Endothelial cell of umbilical vein (primary cell): ENCODE measurements at regions not wholly inside any gene's neighbourhood (a gene's known extent, or its start where the extent isn't known, plus 50 kb on each side); places are given as distances from the start of the nearest gene placed in this dataset.

Source experiments
- BruUV-seq: library from RNA; stranded (reverse); fragments of 400-500 nt; replicated peaks from 2 replicates; lab custom pipeline; 2021; lab: Mats Ljungman, UMichigan
- CTCF ChIA-PET: fragments of 300-600, 350-600 bp; sonication (Branson Sonifier 250); formaldehyde crosslinking; loops from one replicate; lab custom pipeline; 2021; ENCODE audit warnings: antibody characterized with exemption, inconsistent platforms; lab: Charles Lee
- POLR2A ChIA-PET: fragments of 300-600, 350-600 bp; sonication (Branson Sonifier 250); formaldehyde crosslinking; loops from one replicate; lab custom pipeline; 2021; ENCODE audit warnings: antibody characterized with exemption, inconsistent platforms; lab: Charles Lee
- DNase-seq: peaks from one replicate; pipeline ENCODE4 v3.0.0-alpha.2; 2011; ENCODE audit warnings: low read depth, low spot score
- FAIRE-seq: peaks from 2 replicates; lab custom pipeline; 2011; peaks lifted over from hg19 to GRCh38; lab: Jason Lieb, UNC
- H2AFZ ChIP-seq: 2 replicates; pipeline ENCODE4 v1.6.0; 2012; ENCODE audit warnings: low read depth, low read length, control low read depth, inconsistent platforms
- H3K27ac ChIP-seq: 2 replicates; pipeline ENCODE4 v1.5.1; 2011; ENCODE audit warnings: low read depth, mild to moderate bottlenecking, control low read depth, low read length, moderate library complexity; ENCODE audit not compliant: insufficient read depth
- H3K27me3 ChIP-seq, 2 experiments: 2 replicates each; pipeline versions ENCODE4 v1.6.0 to v1.6.1; 2011; ENCODE audit warnings: low read length in 2 of 2, mixed read lengths in 1 of 2; ENCODE audit not compliant: control insufficient read depth in 2 of 2, insufficient read depth in 2 of 2
- H3K36me3 ChIP-seq, 2 experiments: 2 replicates in 1 of 2; 3 replicates in 1 of 2; pipeline ENCODE4 v1.5.1; 2011; ENCODE audit warnings: low read length in 2 of 2, mild to moderate bottlenecking in 1 of 2, moderate library complexity in 1 of 2; ENCODE audit not compliant: control insufficient read depth in 2 of 2, insufficient read depth in 2 of 2; ENCODE audit errors: extremely low read depth in 1 of 2
- H3K4me1 ChIP-seq: 3 replicates; pipeline ENCODE4 v1.5.1; 2011; ENCODE audit warnings: mild to moderate bottlenecking, low read length; ENCODE audit not compliant: control insufficient read depth, insufficient read depth; ENCODE audit errors: extremely low read depth
- H3K4me2 ChIP-seq: 2 replicates; pipeline ENCODE4 v1.6.1; 2011; ENCODE audit warnings: low read length, control low read depth, mixed read lengths; ENCODE audit not compliant: insufficient read depth
- H3K4me3 ChIP-seq, 3 experiments: fragments of 200-600 bp in 1 of 3; sonication (generic), shearing (Covaris generic) in 1 of 3; replicated peaks in 1 of 3; 2 replicates each; pipeline ENCODE4 v1.5.1; 2011 to 2016; ENCODE audit warnings: control low read depth in 3 of 3, low read length in 3 of 3, mild to moderate bottlenecking in 2 of 3, inconsistent platforms in 1 of 3, low read depth in 1 of 3, moderate library complexity in 1 of 3; ENCODE audit not compliant: insufficient read depth in 1 of 3
- H3K79me2 ChIP-seq: 2 replicates; pipeline ENCODE4 v1.6.0; 2012; ENCODE audit warnings: low read length, inconsistent platforms; ENCODE audit not compliant: control insufficient read depth, insufficient read depth
- H3K9ac ChIP-seq: replicated peaks from 2 replicates; pipeline ENCODE3; 2011; ENCODE audit warnings: low read length, control low read depth; ENCODE audit not compliant: insufficient read depth; ENCODE audit errors: extremely low read depth
- H3K9me1 ChIP-seq: replicated peaks from 3 replicates; pipeline ENCODE4 v1.6.0; 2011; ENCODE audit warnings: mild to moderate bottlenecking, low read length; ENCODE audit not compliant: control insufficient read depth, insufficient read depth; ENCODE audit errors: extremely low read depth
- H3K9me3 ChIP-seq: replicated peaks from 2 replicates; pipeline ENCODE4 v1.5.1; 2012; ENCODE audit warnings: low read length, inconsistent platforms; ENCODE audit not compliant: control insufficient read depth, insufficient read depth
- H4K20me1 ChIP-seq: replicated peaks from 2 replicates; pipeline ENCODE3; 2011; ENCODE audit warnings: mild to moderate bottlenecking, low read length; ENCODE audit not compliant: control insufficient read depth, insufficient read depth; ENCODE audit errors: extremely low read depth
- EZH2 ChIP-seq: IDR thresholded peaks from 2 replicates; pipeline ENCODE4 v1.6.1; 2012; ENCODE audit warnings: borderline replicate concordance, low read depth, mild to moderate bottlenecking, moderate library complexity, low read length, inconsistent platforms; ENCODE audit not compliant: severe bottlenecking
- FOS ChIP-seq: IDR thresholded peaks from 2 replicates; pipeline ENCODE4 v1.6.1; 2011; ENCODE audit warnings: mild to moderate bottlenecking, low read length, moderate library complexity, borderline replicate concordance; ENCODE audit not compliant: insufficient read depth
- GATA2 ChIP-seq: IDR thresholded peaks from 2 replicates; pipeline ENCODE4 v1.7.0; 2011; ENCODE audit warnings: low read depth, mild to moderate bottlenecking, moderate library complexity, mixed read lengths, low read length; ENCODE audit not compliant: insufficient read length, insufficient read depth
- JUN ChIP-seq: IDR thresholded peaks from 2 replicates; pipeline ENCODE4 v1.6.1; 2011; ENCODE audit warnings: borderline replicate concordance, low read depth; ENCODE audit not compliant: insufficient read length, insufficient read depth
- POLR2A ChIP-seq: IDR thresholded peaks from 2 replicates; pipeline ENCODE4 v1.6.1; 2012; ENCODE audit warnings: low read depth, mild to moderate bottlenecking, control low read depth, low read length
- POLR2AphosphoS5 ChIP-seq: IDR thresholded peaks from 2 replicates; pipeline ENCODE4 v1.6.1; 2012; ENCODE audit warnings: low read depth, mild to moderate bottlenecking, control low read depth, low read length, moderate library complexity; ENCODE audit not compliant: insufficient read depth
- dilution Hi-C: fragments of 300-500 bp; cut with MboI; formaldehyde crosslinking; loops from one replicate; pipeline ENCODE4 v1.15.0; 2019; ENCODE audit warnings: low sequenced_read_pairs; ENCODE audit not compliant: extremely low pct_ligation_motif_present
- intact Hi-C: fragments of 100-400 bp; cut with micrococcal nuclease; formaldehyde crosslinking; loops from one replicate; pipeline ENCODE4 v1.10.0; 2022
- TF ChIP-seq, protein P1 (sequence below), 2 donors: IDR thresholded peaks; 1 replicate in 1 of 2; 2 replicates in 1 of 2; pipeline ENCODE4 v1.5.1; 2011; ENCODE audit warnings: low read length in 2 of 2, mild to moderate bottlenecking in 2 of 2, moderate library complexity in 2 of 2, control low read depth in 1 of 2, inconsistent platforms in 1 of 2, low read depth in 1 of 2; ENCODE audit not compliant: insufficient read depth in 1 of 2; ENCODE audit errors: extremely low read depth in 1 of 2
- TF ChIP-seq, protein P2 (sequence below): IDR thresholded peaks from 2 replicates; pipeline ENCODE4 v1.6.1; 2011; ENCODE audit not compliant: insufficient read depth, insufficient read length

- intact Hi-C loops (no loop called here), dilution Hi-C loops (no loop called here)
- FAIRE-seq (no peak), DNase-seq (no peak)
- Histone ChIP-seq H3K9ac (no peak overlapping the region), H3K36me3 (no peaks in the 10 kb centered on the region), H3K9me3 (peaks cover 1% of the 10 kb centered on the region), H4K20me1 (no peaks in the 10 kb centered on the region), H3K79me2 (no peaks in the 10 kb centered on the region), H3K4me2 (no peak overlapping the region), H3K27me3 (no peaks in the 10 kb centered on the region), H3K4me3 (no peak overlapping the region), H3K4me1 (no peaks in the 10 kb centered on the region), H3K27ac (no peak overlapping the region), H2AFZ (no peak overlapping the region), H3K9me1 (no peaks in the 10 kb centered on the region)
- no TSS peak for BruUV-seq
- no peak for TF ChIP-seq POLR2AphosphoS5
- TF ChIP-seq, protein P1, sequence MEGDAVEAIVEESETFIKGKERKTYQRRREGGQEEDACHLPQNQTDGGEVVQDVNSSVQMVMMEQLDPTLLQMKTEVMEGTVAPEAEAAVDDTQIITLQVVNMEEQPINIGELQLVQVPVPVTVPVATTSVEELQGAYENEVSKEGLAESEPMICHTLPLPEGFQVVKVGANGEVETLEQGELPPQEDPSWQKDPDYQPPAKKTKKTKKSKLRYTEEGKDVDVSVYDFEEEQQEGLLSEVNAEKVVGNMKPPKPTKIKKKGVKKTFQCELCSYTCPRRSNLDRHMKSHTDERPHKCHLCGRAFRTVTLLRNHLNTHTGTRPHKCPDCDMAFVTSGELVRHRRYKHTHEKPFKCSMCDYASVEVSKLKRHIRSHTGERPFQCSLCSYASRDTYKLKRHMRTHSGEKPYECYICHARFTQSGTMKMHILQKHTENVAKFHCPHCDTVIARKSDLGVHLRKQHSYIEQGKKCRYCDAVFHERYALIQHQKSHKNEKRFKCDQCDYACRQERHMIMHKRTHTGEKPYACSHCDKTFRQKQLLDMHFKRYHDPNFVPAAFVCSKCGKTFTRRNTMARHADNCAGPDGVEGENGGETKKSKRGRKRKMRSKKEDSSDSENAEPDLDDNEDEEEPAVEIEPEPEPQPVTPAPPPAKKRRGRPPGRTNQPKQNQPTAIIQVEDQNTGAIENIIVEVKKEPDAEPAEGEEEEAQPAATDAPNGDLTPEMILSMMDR (IDR thresholded peaks at IDR 0.05; ENCODE audit: extremely low read depth in 1 of 2, insufficient read depth in 1 of 2, low read depth in 1 of 2, low read length in 2 of 2) = no peak
- no peak for TF ChIP-seq GATA2
- TF ChIP-seq POLR2A = no peak
- no peak for TF ChIP-seq FOS
- TF ChIP-seq, protein P2, sequence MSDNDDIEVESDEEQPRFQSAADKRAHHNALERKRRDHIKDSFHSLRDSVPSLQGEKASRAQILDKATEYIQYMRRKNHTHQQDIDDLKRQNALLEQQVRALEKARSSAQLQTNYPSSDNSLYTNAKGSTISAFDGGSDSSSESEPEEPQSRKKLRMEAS = no peak
- no peak for TF ChIP-seq JUN
- TF ChIP-seq EZH2 = no peak
- POLR2A ChIA-PET = no interaction called here
- CTCF ChIA-PET = no interaction called here
Measured at GRCh38 chr2:16960579-16960978, 294.9 kb upstream of the CYRIA start.
